Right hindlimb (tissue), 1 donor: ENCODE measurements at regions not wholly inside any gene's neighbourhood (a gene's known extent, or its start where the extent isn't known, plus 50 kb on each side); places are given as distances from the start of the nearest gene placed in this dataset.
"Not testable (repeated sequence)": the region's sequence is repeated elsewhere in the genome, so short reads cannot be mapped to it uniquely, and the experiment has no call there.

Experiments used
- DNase-seq: peaks from one replicate; pipeline ENCODE4 v3.0.0-alpha.2; 2018

GRCh38 chr6:144438103-144438502, 153.0 kb downstream of the UTRN start:
- no peak for DNase-seq

GRCh38 chr6:144439016-144439415, 153.9 kb downstream of the UTRN start:
- no peak for DNase-seq

DNA sequence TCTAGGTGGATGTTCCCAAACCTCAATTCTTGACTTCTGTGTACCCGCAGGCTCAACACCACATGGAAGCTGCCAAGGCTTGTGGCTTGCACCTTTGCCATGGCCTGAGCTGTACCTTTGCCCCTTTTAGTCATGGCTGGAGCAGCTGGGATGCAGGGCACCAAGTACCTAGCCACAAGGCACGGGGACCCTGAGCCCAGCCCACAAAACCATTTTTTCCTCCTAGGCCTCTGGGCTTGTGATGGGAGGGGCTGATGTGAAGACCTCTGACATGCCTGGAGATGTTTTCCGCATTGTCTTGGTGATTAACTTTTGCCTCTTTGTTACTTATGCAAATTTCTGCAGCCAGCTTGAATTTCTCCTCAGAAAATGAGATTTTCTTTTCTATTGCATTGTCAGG, 156.7 kb downstream of the UTRN start:
- not testable (repeated sequence) for DNase-seq

- DNase-seq, result no peak
These were observed 158.0 kb downstream of the UTRN start for GRCh38 chr6:144443157-144443556.

DNA sequence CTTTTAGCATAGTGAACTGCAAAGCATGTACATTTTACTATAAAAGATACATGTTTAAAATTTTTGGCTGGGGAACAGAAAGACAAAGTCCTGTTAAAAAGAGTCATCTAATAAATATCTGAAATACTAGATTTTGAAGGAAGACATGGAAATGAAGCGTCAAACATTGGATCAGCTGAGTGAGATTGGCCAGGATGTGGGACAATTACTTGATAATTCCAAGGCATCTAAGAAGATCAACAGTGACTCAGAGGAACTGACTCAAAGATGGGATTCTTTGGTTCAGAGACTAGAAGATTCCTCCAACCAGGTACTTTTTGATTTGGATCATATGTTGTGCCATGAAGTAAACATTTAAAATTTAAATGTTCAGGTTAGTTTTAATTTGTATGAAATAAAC, 162.3 kb downstream of the UTRN start:
- no peak for DNase-seq

DNA sequence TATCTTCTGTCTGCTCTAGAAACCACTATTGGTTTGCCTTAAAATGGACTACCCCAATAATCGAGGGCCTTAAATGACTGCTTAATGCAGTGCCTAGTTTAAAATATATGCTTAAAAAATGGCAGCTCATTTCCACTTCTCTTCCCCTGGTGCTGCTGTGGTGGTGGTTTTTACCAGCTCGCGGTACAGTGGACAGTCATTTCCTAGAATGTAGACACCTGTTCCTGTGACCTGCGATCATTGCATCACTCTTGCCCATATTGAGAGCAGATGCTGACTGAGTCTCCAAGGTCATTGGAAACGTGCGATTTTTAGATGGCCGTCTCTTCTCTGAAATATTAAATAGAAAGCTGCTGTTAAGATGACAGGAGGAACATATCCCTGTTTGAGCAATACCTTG, 164.1 kb downstream of the UTRN start:
- DNase-seq, result no peak

GRCh38 chr6:144449911-144450597, 164.9 kb downstream of the UTRN start:
- DNase-seq, result peak; percentile 79

GRCh38 chr6:144460327-144461095, 175.4 kb downstream of the UTRN start:
- no peak for DNase-seq

GRCh38 chr6:144462058-144462457, 176.9 kb downstream of the UTRN start:
- DNase-seq, result no peak

DNA sequence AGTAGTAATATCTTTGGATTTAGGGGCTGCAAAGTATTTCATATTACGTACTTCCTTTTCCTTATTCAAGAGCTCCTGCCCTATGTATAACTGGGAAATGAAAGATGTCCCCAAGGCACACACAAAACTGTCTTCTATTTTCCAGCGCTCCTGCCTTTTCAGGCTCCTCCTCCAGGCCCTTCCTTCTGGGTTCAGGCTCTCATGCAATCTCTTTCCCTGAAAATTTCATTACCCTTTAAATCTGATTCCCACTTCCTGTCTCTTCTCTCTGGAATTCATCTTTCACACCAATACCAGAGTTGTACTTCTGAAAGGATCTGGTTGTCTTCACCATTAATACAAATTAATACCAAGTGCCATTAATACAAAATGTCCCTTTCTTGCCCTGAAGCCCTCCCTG, 181.6 kb downstream of the UTRN start:
- no peak for DNase-seq

DNA sequence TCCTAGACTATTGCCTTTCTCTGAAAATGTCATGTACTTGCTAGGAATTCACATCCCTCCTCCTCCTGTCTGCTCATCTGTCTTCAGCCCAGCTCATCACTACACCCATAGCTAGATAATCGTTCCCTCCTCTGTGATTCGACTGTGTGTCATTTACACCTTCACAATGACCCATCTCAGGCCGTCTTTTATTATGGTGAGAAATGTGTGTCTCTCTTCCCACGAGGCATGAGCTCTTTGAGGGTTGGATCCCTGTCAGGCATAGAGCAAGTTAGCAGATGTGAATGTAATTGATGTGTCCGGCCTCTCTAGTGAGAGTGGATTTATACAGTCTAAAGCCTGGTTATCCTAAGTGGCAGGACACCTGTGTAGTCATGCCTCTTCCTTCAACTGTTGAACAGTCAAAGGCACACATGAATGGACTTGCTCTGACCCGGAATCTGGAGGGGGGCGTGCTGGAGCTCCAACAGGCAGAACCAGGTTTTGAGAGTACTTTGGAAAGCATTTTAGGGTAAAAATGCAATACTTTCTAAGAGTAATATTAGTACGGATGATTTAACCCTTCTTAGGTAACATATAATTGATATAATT, 182.1 kb downstream of the UTRN start:
- no peak for DNase-seq

- no peak for DNase-seq
These were observed 182.8 kb downstream of the UTRN start for GRCh38 chr6:144467921-144468320.

DNA sequence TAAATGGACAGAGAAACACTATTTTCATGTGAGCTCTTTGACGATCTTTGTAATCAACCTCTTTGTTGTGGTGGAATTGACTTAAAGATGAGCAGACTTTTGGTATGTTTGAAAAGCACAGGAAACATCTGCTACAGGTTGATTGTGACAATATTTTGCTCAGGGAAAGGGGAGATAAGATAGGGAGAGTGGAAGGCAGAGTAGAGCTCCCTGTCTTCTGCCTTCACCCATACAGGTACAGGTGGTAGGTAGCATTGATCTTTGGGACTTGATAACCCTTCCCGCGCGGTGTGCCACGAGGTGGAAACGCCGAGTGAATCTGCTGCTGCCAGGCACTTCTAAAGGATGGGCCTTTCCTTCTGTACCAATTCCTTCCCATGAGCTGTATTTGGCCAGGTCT, 183.6 kb downstream of the UTRN start:
- no peak for DNase-seq

DNA sequence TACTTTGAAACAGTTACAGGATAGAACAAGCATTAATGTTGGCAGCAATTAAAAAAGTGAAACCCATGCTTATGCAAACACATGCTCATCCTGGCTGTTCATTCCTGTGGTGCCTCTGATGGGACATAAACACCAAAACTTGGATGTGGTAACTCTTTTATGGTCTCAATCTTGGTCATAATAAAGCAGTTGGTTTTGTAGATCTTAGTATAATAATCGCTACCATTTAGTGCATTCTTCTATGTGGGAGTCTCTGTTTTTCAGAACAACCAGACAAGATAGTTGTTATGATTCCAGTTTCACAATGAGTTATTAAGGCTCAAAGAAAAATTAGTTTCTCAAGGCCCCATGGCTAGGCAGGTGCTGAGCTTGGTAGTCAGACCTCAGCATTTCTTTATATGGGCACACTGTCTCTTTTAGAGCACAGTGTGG, 184.0 kb downstream of the UTRN start:
- no peak for DNase-seq

DNA sequence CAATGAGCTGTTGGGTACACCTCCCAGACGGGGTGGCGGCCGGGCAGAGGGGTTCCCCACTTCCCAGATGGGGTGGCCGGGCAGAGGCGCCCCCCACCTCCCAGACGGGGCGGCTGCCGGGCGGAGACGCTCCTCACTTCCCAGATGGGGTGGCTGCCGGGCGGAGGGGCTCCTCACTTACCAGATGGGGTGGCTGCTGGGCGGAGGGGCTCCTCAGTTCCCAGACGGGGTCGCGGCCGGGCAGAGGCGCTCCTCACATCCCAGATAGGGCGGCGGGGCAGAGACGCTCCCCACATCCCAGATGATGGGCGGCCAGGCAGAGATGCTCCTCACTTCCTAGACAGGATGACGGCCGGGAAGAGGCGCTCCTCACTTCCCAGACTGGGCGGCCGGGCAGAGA, 185.1 kb downstream of the UTRN start:
- DNase-seq, result not testable (repeated sequence)

DNA sequence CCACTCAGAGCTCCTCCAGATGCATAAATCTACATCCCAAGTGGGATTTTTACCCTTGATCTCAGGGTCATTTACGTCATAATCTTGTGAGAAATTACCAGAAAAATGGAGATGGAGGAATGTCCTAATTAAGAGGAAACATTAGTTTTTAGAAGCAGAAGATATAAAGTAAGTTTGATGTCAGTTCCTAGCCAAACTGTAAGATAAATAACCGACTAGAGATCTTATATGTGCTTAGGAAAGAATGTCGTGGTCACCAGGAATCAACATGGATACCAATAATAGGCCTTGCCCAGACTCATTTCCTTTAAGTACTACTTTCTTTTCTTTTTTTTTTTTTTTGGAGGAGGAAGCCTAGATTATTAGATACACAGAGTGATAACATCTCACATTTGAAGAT, 186.9 kb downstream of the UTRN start:
- no peak for DNase-seq

GRCh38 chr6:144474290-144474689, 189.2 kb downstream of the UTRN start:
- no peak for DNase-seq

GRCh38 chr6:144474904-144475303, 189.8 kb downstream of the UTRN start:
- no peak for DNase-seq

GRCh38 chr6:144475411-144475810, 190.3 kb downstream of the UTRN start:
- no peak for DNase-seq

GRCh38 chr6:144476286-144476685, 191.2 kb downstream of the UTRN start:
- DNase-seq, result no peak

DNA sequence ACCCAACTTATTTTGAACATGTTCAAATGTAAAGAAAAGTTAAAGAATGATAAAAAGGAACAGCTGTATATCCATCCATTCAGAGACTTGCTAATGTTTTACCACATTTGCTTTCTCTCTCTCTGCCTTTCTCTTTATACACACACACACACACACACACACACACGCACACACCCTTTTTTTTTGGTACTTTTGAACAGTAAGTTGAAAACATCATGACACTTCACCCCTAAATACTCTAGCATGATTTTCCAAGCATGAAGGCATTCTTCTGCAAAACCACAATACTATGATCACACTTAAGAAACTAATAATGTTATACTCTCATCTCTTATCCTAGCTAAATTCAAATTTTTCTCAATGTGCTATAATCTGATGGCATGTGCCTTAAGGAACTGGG, 192.3 kb downstream of the UTRN start:
- no peak for DNase-seq

- no peak for DNase-seq
These were observed 192.7 kb downstream of the UTRN start for GRCh38 chr6:144477856-144478255.

GRCh38 chr6:144478483-144478882, 193.3 kb downstream of the UTRN start:
- DNase-seq, result peak; percentile 45

- no peak for DNase-seq
These were observed 194.9 kb downstream of the UTRN start for GRCh38 chr6:144479991-144480390.
